ENCODE measurements at regions not wholly inside any gene's neighbourhood (a gene's known extent, or its start where the extent isn't known, plus 50 kb on each side); places are given as distances from the start of the nearest gene placed in this dataset.

DNA sequence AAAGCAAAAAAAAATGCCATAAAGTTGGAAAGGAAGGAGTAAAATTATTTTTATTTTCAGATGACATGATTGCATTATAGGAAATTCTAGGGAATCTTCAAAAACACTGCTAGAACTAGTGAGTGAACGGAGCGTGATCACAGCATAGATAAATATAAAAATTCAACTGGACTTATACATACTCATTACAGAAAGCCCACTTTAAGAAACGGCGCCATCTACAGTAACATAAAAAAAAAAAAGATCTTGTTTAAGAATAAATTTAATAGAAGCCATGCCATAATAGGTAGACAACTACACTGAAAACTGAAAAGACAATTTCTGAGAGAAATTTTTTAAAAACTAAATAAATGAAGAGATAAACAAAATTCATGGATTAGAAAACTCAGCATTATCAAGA lies 623.1 kb upstream of the MGMT start:
- no peaks in the 10 kb centered on the region for H3K36me3 ChIP-seq (ENCODE audit: control insufficient read depth in 4 of 4, insufficient read depth in 4 of 4, low read length in 4 of 4)
- TF ChIP-seq, protein P1, sequence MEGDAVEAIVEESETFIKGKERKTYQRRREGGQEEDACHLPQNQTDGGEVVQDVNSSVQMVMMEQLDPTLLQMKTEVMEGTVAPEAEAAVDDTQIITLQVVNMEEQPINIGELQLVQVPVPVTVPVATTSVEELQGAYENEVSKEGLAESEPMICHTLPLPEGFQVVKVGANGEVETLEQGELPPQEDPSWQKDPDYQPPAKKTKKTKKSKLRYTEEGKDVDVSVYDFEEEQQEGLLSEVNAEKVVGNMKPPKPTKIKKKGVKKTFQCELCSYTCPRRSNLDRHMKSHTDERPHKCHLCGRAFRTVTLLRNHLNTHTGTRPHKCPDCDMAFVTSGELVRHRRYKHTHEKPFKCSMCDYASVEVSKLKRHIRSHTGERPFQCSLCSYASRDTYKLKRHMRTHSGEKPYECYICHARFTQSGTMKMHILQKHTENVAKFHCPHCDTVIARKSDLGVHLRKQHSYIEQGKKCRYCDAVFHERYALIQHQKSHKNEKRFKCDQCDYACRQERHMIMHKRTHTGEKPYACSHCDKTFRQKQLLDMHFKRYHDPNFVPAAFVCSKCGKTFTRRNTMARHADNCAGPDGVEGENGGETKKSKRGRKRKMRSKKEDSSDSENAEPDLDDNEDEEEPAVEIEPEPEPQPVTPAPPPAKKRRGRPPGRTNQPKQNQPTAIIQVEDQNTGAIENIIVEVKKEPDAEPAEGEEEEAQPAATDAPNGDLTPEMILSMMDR (IDR thresholded peaks at IDR 0.05; ENCODE audit: control extremely low read depth, extremely low read depth): no peak
- WGBS, 2 donors: 45 to 52% methylated on average over 4 of the region's 4 CpGs
- no peaks in the 10 kb centered on the region for H3K27me3 ChIP-seq (ENCODE audit: control insufficient read depth in 3 of 3, insufficient read depth in 3 of 3, low read length in 2 of 3)
- peak in 2 of 3 donors; percentile 56 to 77 for DNase-seq
- H3K4me3 ChIP-seq: no peak overlapping the region
- no peak overlapping the region for H3K9ac ChIP-seq (ENCODE audit: insufficient read depth in 1 of 2, low read length in 2 of 2)
- peaks cover 0 to 2% (median 0%) of the 10 kb centered on the region in 4 donors for H3K9me3 ChIP-seq (ENCODE audit: control insufficient read depth in 4 of 4, insufficient read depth in 3 of 4, low read length in 3 of 4)
- no peak overlapping the region for H3K27ac ChIP-seq (ENCODE audit: low read depth in 1 of 2, low read length in 1 of 2)
- no peak for ATAC-seq (ENCODE audit: insufficient read depth, low FRiP score)
- H3K4me1 ChIP-seq (ENCODE audit: control insufficient read depth in 5 of 5, insufficient read depth in 5 of 5, low read length in 5 of 5): peaks cover 0 to 4% (median 0%) of the 10 kb centered on the region in 5 donors

DNA sequence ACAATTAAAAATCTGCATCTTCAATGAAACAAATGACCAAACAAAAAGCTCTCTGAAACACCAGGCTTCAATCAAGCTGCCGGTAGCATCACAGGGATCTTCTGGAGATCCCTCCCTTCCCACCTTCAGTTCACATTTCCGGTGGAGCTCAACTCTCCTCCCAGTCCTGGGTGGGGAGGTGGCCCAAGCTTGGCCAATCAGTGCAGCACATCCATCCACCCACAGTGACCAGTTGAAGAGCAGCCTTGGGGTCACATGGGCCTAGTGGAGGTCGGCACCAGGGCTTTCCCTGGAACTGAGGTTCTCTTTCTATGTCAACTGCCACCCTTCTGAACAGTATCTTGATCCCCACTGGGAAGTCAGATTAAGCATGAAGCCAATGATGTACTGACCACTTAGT lies 620.1 kb upstream of the MGMT start:
- WGBS, 2 donors: 86 to 95% methylated on average over 3 of the region's 3 CpGs
- DNase-seq (no peak), ATAC-seq (ENCODE audit: insufficient read depth, low FRiP score) (no peak)
- Histone ChIP-seq H3K9me3 (ENCODE audit: control insufficient read depth in 4 of 4, insufficient read depth in 3 of 4, low read length in 3 of 4) (peaks cover 0 to 2% (median 0%) of the 10 kb centered on the region in 4 donors), H3K4me3 (no peak overlapping the region), H3K27ac (ENCODE audit: low read depth in 1 of 2, low read length in 1 of 2) (no peak overlapping the region), H3K9ac (ENCODE audit: insufficient read depth in 1 of 2, low read length in 2 of 2) (no peak overlapping the region), H3K27me3 (ENCODE audit: control insufficient read depth in 3 of 3, insufficient read depth in 3 of 3, low read length in 2 of 3) (no peaks in the 10 kb centered on the region), H3K36me3 (ENCODE audit: control insufficient read depth in 4 of 4, insufficient read depth in 4 of 4, low read length in 4 of 4) (no peaks in the 10 kb centered on the region), H3K4me1 (ENCODE audit: control insufficient read depth in 5 of 5, insufficient read depth in 5 of 5, low read length in 5 of 5) (peaks cover 0 to 5% (median 0%) of the 10 kb centered on the region in 5 donors)
- TF ChIP-seq, protein P1 (IDR thresholded peaks at IDR 0.05; ENCODE audit: control extremely low read depth, extremely low read depth): no peak

DNA sequence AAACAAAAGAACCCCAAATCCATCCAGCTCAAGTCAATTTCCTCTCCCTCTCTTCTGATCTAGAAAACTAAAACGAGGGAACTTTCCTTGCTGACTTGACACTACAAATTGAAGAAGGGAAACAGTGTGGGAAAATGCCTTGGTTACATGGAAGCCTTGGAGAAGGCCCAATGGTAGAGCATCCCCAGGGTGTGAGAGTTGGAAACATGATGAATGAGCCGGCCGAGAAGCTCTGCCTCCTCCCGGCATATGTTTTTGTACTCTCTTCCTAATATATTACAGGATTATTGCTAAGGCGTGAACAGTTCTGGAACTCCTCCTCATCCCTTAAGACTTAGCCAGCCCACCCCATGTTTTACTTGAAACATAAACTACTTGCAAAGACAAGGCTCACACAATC lies 618.2 kb upstream of the MGMT start:
- H3K9ac ChIP-seq (ENCODE audit: insufficient read depth in 1 of 2, low read length in 2 of 2): no peak overlapping the region
- no peak overlapping the region for H3K27ac ChIP-seq (ENCODE audit: low read depth in 1 of 2, low read length in 1 of 2)
- no peaks in the 10 kb centered on the region for H3K36me3 ChIP-seq (ENCODE audit: control insufficient read depth in 4 of 4, insufficient read depth in 4 of 4, low read length in 4 of 4)
- no peak for ATAC-seq (ENCODE audit: insufficient read depth, low FRiP score)
- peaks cover 0 to 8% (median 0%) of the 10 kb centered on the region in 5 donors for H3K4me1 ChIP-seq (ENCODE audit: control insufficient read depth in 5 of 5, insufficient read depth in 5 of 5, low read length in 5 of 5)
- no peak overlapping the region for H3K4me3 ChIP-seq
- no peaks in the 10 kb centered on the region for H3K27me3 ChIP-seq (ENCODE audit: control insufficient read depth in 3 of 3, insufficient read depth in 3 of 3, low read length in 2 of 3)
- TF ChIP-seq, protein P1 (IDR thresholded peaks at IDR 0.05; ENCODE audit: control extremely low read depth, extremely low read depth): no peak
- WGBS, 2 donors: 80 to 88% methylated on average over 5 of the region's 5 CpGs
- DNase-seq: no peak
- H3K9me3 ChIP-seq (ENCODE audit: control insufficient read depth in 4 of 4, insufficient read depth in 3 of 4, low read length in 3 of 4): peaks cover 0 to 2% (median 0%) of the 10 kb centered on the region in 4 donors

DNA sequence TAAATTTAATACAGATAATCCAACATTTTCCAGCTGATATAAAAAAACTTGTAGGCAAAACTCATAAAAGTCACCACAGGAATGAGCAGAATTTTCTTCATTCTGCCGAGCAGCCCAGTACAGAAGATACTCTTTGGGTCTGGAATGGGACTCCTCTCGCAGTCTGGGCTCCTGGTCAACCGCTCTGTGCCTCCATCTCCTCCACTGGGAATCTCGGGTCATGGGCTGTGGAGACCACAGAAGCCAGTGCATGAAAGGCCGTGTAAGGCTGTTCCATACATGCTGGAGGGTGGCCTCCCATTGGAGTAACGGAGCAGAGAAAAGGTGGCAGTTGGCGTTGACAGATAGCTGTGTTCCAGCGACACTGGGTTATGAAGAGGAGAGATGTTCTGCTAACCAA lies 616.4 kb upstream of the MGMT start:
- Histone ChIP-seq H3K4me3 (no peak overlapping the region), H3K4me1 (ENCODE audit: control insufficient read depth in 5 of 5, insufficient read depth in 5 of 5, low read length in 5 of 5) (peaks cover 0 to 25% (median 10%) of the 10 kb centered on the region in 5 donors), H3K27me3 (ENCODE audit: control insufficient read depth in 3 of 3, insufficient read depth in 3 of 3, low read length in 2 of 3) (no peaks in the 10 kb centered on the region), H3K9me3 (ENCODE audit: control insufficient read depth in 4 of 4, insufficient read depth in 3 of 4, low read length in 3 of 4) (peaks cover 0 to 2% (median 0%) of the 10 kb centered on the region in 4 donors), H3K9ac (ENCODE audit: insufficient read depth in 1 of 2, low read length in 2 of 2) (no peak overlapping the region), H3K27ac (ENCODE audit: low read depth in 1 of 2, low read length in 1 of 2) (no peak overlapping the region), H3K36me3 (ENCODE audit: control insufficient read depth in 4 of 4, insufficient read depth in 4 of 4, low read length in 4 of 4) (no peaks in the 10 kb centered on the region)
- no peak for DNase-seq
- no peak for ATAC-seq (ENCODE audit: insufficient read depth, low FRiP score)
- 95 to 96% methylated on average over 8 of the region's 8 CpGs for WGBS, 2 donors
- TF ChIP-seq, protein P1 (IDR thresholded peaks at IDR 0.05; ENCODE audit: control extremely low read depth, extremely low read depth): no peak

Data from lung (tissue), 11 donors.